H9 (cell line): ENCODE measurements at regions not wholly inside any gene's neighbourhood (a gene's known extent, or its start where the extent isn't known, plus 50 kb on each side); places are given as distances from the start of the nearest gene placed in this dataset.

Experiments used
- DNase-seq: peaks from one replicate; pipeline ENCODE4 v3.0.0-alpha.2; 2017
- H2AFZ ChIP-seq: one replicate; pipeline ENCODE4 v1.6.1; 2013; ENCODE audit warnings: mild to moderate bottlenecking, low read length, control low read depth, moderate library complexity
- H2AK5ac ChIP-seq: 2 replicates; pipeline ENCODE4 v1.6.1; 2013; ENCODE audit warnings: low read length, control low read depth, mixed read lengths; ENCODE audit not compliant: insufficient read length
- H2BK120ac ChIP-seq: one replicate; pipeline ENCODE4 v1.6.1; 2013; ENCODE audit warnings: low read depth, mild to moderate bottlenecking, low read length, control low read depth, inconsistent platforms; ENCODE audit not compliant: poor library complexity, severe bottlenecking
- H2BK12ac ChIP-seq: 2 replicates; pipeline ENCODE4 v1.6.1; 2013; ENCODE audit warnings: low read length, control low read depth, mixed read lengths, low read depth; ENCODE audit not compliant: insufficient read length
- H2BK15ac ChIP-seq: 2 replicates; pipeline ENCODE4 v1.6.1; 2013; ENCODE audit warnings: low read depth, low read length, control low read depth
- H2BK20ac ChIP-seq: one replicate; pipeline ENCODE4 v1.6.1; 2013; ENCODE audit warnings: low read depth, mild to moderate bottlenecking, low read length, control low read depth, inconsistent platforms; ENCODE audit not compliant: poor library complexity, severe bottlenecking
- H2BK5ac ChIP-seq: 2 replicates; pipeline ENCODE4 v1.6.1; 2013; ENCODE audit warnings: low read length, control low read depth, mixed read lengths; ENCODE audit not compliant: insufficient read length
- H3K14ac ChIP-seq: 2 replicates; pipeline ENCODE4 v1.6.1; 2013; ENCODE audit warnings: low read length, control low read depth; ENCODE audit not compliant: insufficient read depth
- H3K18ac ChIP-seq: 2 replicates; pipeline ENCODE4 v1.6.1; 2013; ENCODE audit warnings: low read depth, mild to moderate bottlenecking, mixed read lengths, low read length, control low read depth; ENCODE audit not compliant: insufficient read length
- H3K23ac ChIP-seq: 2 replicates; pipeline ENCODE4 v1.6.1; 2013; ENCODE audit warnings: low read length, control low read depth, mixed read lengths, low read depth; ENCODE audit not compliant: insufficient read length
- H3K23me2 ChIP-seq: 2 replicates; pipeline ENCODE4 v1.6.1; 2013; ENCODE audit warnings: low read depth, mild to moderate bottlenecking, mixed read lengths, low read length, control low read depth; ENCODE audit not compliant: insufficient read length, poor library complexity, severe bottlenecking
- H3K27ac ChIP-seq: 2 replicates; pipeline ENCODE4 v1.5.1; 2013; ENCODE audit warnings: low read length, control low read depth, mixed read lengths, low read depth; ENCODE audit not compliant: insufficient read length
- H3K27me3 ChIP-seq: 2 replicates; pipeline ENCODE4 v1.6.1; 2013; ENCODE audit warnings: low read length, control low read depth, inconsistent platforms; ENCODE audit not compliant: insufficient read depth
- H3K4ac ChIP-seq: 2 replicates; pipeline ENCODE4 v1.6.1; 2013; ENCODE audit warnings: low read depth, mild to moderate bottlenecking, control low read depth, inconsistent platforms, low read length, moderate library complexity
- H3K4me1 ChIP-seq: 2 replicates; pipeline ENCODE4 v1.6.1; 2013; ENCODE audit warnings: low read length, control low read depth, inconsistent platforms; ENCODE audit not compliant: insufficient read depth
- H3K4me2 ChIP-seq: 2 replicates; pipeline ENCODE4 v1.6.1; 2013; ENCODE audit warnings: low read length, control low read depth, mixed read lengths; ENCODE audit not compliant: insufficient read length, insufficient read depth
- H3K56ac ChIP-seq: 2 replicates; pipeline ENCODE4 v1.6.1; 2013; ENCODE audit warnings: low read depth, mild to moderate bottlenecking, mixed read lengths, low read length, control low read depth; ENCODE audit not compliant: insufficient read length
- H3K79me1 ChIP-seq: 2 replicates; pipeline ENCODE4 v1.6.1; 2013; ENCODE audit warnings: low read depth, mild to moderate bottlenecking, moderate library complexity, low read length, control low read depth, inconsistent platforms; ENCODE audit not compliant: insufficient read depth, poor library complexity, severe bottlenecking
- H3K79me2 ChIP-seq: 2 replicates; pipeline ENCODE4 v1.6.1; 2013; ENCODE audit warnings: low read length, control low read depth, inconsistent platforms; ENCODE audit not compliant: insufficient read depth
- H3K9ac ChIP-seq: 2 replicates; pipeline ENCODE4 v1.6.1; 2013; ENCODE audit warnings: low read length, control low read depth, mixed read lengths; ENCODE audit not compliant: insufficient read length; ENCODE audit errors: extremely low read depth
- H3K9me3 ChIP-seq: one replicate; pipeline ENCODE4 v1.6.1; 2013; ENCODE audit warnings: low read depth, low read length, inconsistent platforms; ENCODE audit not compliant: control insufficient read depth
- H3T11ph ChIP-seq: one replicate; pipeline ENCODE4 v1.6.1; 2013; ENCODE audit warnings: mild to moderate bottlenecking, low read length, control low read depth, inconsistent platforms
- H4K20me1 ChIP-seq: one replicate; pipeline ENCODE4 v1.6.1; 2013; ENCODE audit not compliant: control insufficient read depth, insufficient read length, insufficient read depth
- H4K5ac ChIP-seq: 2 replicates; pipeline ENCODE4 v1.6.1; 2013; ENCODE audit warnings: low read depth, mild to moderate bottlenecking, mixed read lengths, low read length, control low read depth; ENCODE audit not compliant: insufficient read length
- H4K8ac ChIP-seq: replicated peaks from 2 replicates; pipeline ENCODE4 v1.6.1; 2013; ENCODE audit warnings: low read length, control low read depth, mixed read lengths, low read depth; ENCODE audit not compliant: insufficient read length
- H4K91ac ChIP-seq: 2 replicates; pipeline ENCODE4 v1.6.1; 2013; ENCODE audit warnings: low read depth, mild to moderate bottlenecking, moderate library complexity, mixed read lengths, low read length, control low read depth; ENCODE audit not compliant: insufficient read length
- H3K27ac Mint-ChIP-seq, 3 experiments: 2 replicates in 2 of 3; 3 replicates in 1 of 3; pipeline ENCODE4 v1.8.0; 2020 to 2021; ENCODE audit warnings: mixed read lengths in 3 of 3, mild to moderate bottlenecking in 1 of 3, moderate library complexity in 1 of 3
- H3K27me3 Mint-ChIP-seq: 2 replicates; pipeline ENCODE4 v1.8.0; 2021; ENCODE audit warnings: low read depth, mild to moderate bottlenecking, moderate library complexity, mixed read lengths
- H3K36me3 Mint-ChIP-seq, 3 experiments: 2 replicates in 2 of 3; 3 replicates in 1 of 3; pipeline ENCODE4 v1.8.0; 2020 to 2021; ENCODE audit warnings: low read depth in 3 of 3, mixed read lengths in 3 of 3; ENCODE audit not compliant: insufficient read depth in 1 of 3
- H3K4me1 Mint-ChIP-seq, 2 experiments: 2 replicates each; pipeline ENCODE4 v1.8.0; 2020; ENCODE audit warnings: mixed read lengths in 2 of 2
- H3K4me3 Mint-ChIP-seq, 2 experiments: 2 replicates in 1 of 2; 3 replicates in 1 of 2; pipeline ENCODE4 v1.8.0; 2020 to 2021; ENCODE audit warnings: mild to moderate bottlenecking in 2 of 2, mixed read lengths in 2 of 2, moderate library complexity in 1 of 2
- H3K9me3 Mint-ChIP-seq, 2 experiments: 2 replicates in 1 of 2; 3 replicates in 1 of 2; pipeline ENCODE4 v1.8.0; 2020; ENCODE audit warnings: mild to moderate bottlenecking in 2 of 2, mixed read lengths in 2 of 2, moderate library complexity in 1 of 2
- WGBS: extraction: QIAGEN DNeasy Blood & Tissue Kit; methylation state at CpG from one replicate; pipeline ENCODE4 v1.1.7; 2013; ENCODE audit warnings: missing lambda C conversion rate, low lambda C conversion rate, mixed read lengths; ENCODE audit not compliant: insufficient read length; ENCODE audit errors: extremely low coverage; 5-methylcytosine and 5-hydroxymethylcytosine counted together
- TF ChIP-seq, protein P1 (sequence below): fragments of 200-600 bp; sonication (generic); conservative IDR thresholded peaks from 3 replicates; pipeline ENCODE4 v1.8.0; 2021; ENCODE audit warnings: antibody characterized with exemption, mild to moderate bottlenecking

DNA sequence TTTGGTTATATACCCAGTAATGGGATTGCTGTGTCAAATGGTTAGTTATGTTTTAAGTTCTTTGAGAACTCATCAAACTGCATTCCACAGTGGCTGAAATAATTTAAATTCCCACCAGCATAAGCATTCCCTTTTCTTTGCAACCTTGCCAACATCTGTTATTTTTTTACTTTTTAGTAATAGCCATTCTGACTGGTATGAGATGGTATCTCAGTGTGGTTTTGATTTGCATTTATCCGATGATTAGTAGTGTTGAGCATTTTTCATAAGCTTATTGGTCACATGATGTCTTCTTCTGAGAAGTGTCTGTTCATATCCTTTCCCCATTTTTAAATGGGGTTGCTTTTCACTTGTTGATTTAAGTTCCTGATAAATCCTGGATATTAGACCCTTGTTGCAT is 435.7 kb upstream of the RIOK2 start:
- H3K79me2 ChIP-seq: no peaks in the 10 kb centered on the region
- H3K4me1 ChIP-seq: no peaks in the 10 kb centered on the region
- no peaks in the 10 kb centered on the region for H3K27me3 Mint-ChIP-seq
- H2BK5ac ChIP-seq: no peak overlapping the region
- H4K20me1 ChIP-seq: no peaks in the 10 kb centered on the region
- H2AFZ ChIP-seq: no peak overlapping the region
- no peak overlapping the region for H3K18ac ChIP-seq
- no peak overlapping the region for H4K5ac ChIP-seq
- TF ChIP-seq, protein P1, sequence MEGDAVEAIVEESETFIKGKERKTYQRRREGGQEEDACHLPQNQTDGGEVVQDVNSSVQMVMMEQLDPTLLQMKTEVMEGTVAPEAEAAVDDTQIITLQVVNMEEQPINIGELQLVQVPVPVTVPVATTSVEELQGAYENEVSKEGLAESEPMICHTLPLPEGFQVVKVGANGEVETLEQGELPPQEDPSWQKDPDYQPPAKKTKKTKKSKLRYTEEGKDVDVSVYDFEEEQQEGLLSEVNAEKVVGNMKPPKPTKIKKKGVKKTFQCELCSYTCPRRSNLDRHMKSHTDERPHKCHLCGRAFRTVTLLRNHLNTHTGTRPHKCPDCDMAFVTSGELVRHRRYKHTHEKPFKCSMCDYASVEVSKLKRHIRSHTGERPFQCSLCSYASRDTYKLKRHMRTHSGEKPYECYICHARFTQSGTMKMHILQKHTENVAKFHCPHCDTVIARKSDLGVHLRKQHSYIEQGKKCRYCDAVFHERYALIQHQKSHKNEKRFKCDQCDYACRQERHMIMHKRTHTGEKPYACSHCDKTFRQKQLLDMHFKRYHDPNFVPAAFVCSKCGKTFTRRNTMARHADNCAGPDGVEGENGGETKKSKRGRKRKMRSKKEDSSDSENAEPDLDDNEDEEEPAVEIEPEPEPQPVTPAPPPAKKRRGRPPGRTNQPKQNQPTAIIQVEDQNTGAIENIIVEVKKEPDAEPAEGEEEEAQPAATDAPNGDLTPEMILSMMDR: no peak
- H2BK20ac ChIP-seq: no peak overlapping the region
- no peaks in the 10 kb centered on the region for H3K9me3 ChIP-seq
- H3K27ac ChIP-seq: no peak overlapping the region
- no peak overlapping the region for H3K23ac ChIP-seq
- H3K79me1 ChIP-seq: no peaks in the 10 kb centered on the region
- H3K14ac ChIP-seq: no peak overlapping the region
- H3T11ph ChIP-seq: no peak overlapping the region
- H2AK5ac ChIP-seq: no peak overlapping the region
- no peaks in the 10 kb centered on the region for H3K36me3 Mint-ChIP-seq
- no peak overlapping the region for H4K91ac ChIP-seq
- H3K27ac Mint-ChIP-seq: no peak overlapping the region
- H3K23me2 ChIP-seq: no peaks in the 10 kb centered on the region
- no peak for DNase-seq
- no peak overlapping the region for H2BK12ac ChIP-seq
- H3K27me3 ChIP-seq: no peaks in the 10 kb centered on the region
- H3K4me3 Mint-ChIP-seq: no peak overlapping the region
- no peaks in the 10 kb centered on the region; a peak in 2 of 5 replicates for H3K9me3 Mint-ChIP-seq
- H3K4me1 Mint-ChIP-seq: peaks cover 2 to 5% of the 10 kb centered on the region in 2 experiments; a peak in 2 of 4 replicates
- no peak overlapping the region for H3K4ac ChIP-seq
- H3K56ac ChIP-seq: no peak overlapping the region
- H3K4me2 ChIP-seq: no peak overlapping the region
- no peak overlapping the region for H3K9ac ChIP-seq
- no peak overlapping the region for H2BK120ac ChIP-seq
- no peak overlapping the region for H2BK15ac ChIP-seq
- H4K8ac ChIP-seq: no peak overlapping the region
- WGBS: no CpG with 5 or more reads among the region's 1 CpG
